ENCODE measurements at regions not wholly inside any gene's neighbourhood (a gene's known extent, or its start where the extent isn't known, plus 50 kb on each side); places are given as distances from the start of the nearest gene placed in this dataset.

- no peaks in the 10 kb centered on the region for H3K79me2 ChIP-seq (replicated peaks; ENCODE audit: insufficient read depth, low read length)
- H3K4me2 ChIP-seq (ENCODE audit: low read length) = no peak overlapping the region
- H3F3A ChIP-seq (ENCODE audit: insufficient read depth, low read length, poor library complexity, severe bottlenecking) = no peaks in the 10 kb centered on the region
- H3K9me2 ChIP-seq (ENCODE audit: insufficient read depth, low read length) = no peaks in the 10 kb centered on the region
- no peak overlapping the region for H2AFZ ChIP-seq (ENCODE audit: low read depth, low read length)
- H3K36me3 ChIP-seq (ENCODE audit: insufficient read depth, low read length) = no peaks in the 10 kb centered on the region
- no peaks in the 10 kb centered on the region for H4K20me1 ChIP-seq (ENCODE audit: insufficient read depth)
- H3K27ac ChIP-seq (ENCODE audit: low read length) = no peak overlapping the region
- H3K4me3 ChIP-seq (ENCODE audit: low read length) = no peak overlapping the region
- no peak for TF ChIP-seq EZH2 (IDR thresholded peaks at IDR 0.05; ENCODE audit: borderline replicate concordance, insufficient read depth, low read length, poor library complexity, severe bottlenecking)
- no peaks in the 10 kb centered on the region for H3K27me3 ChIP-seq (ENCODE audit: insufficient read depth, low read depth, low read length)
- H3K9me3 ChIP-seq (ENCODE audit: low read length) = no peaks in the 10 kb centered on the region
- H3K9ac ChIP-seq (ENCODE audit: low read length) = no peak overlapping the region
Measured at GRCh38 chr3:154522036-154522602, 92.1 kb upstream of the GPR149 start.

GRCh38 chr3:154517404-154517803 is 87.4 kb upstream of the GPR149 start:
- no peaks in the 10 kb centered on the region for H3F3A ChIP-seq (ENCODE audit: insufficient read depth, low read length, poor library complexity, severe bottlenecking)
- no peak overlapping the region for H3K4me3 ChIP-seq (ENCODE audit: low read length)
- no peaks in the 10 kb centered on the region for H3K9me3 ChIP-seq (ENCODE audit: low read length)
- H4K20me1 ChIP-seq (ENCODE audit: insufficient read depth) = no peaks in the 10 kb centered on the region
- no peaks in the 10 kb centered on the region for H3K36me3 ChIP-seq (ENCODE audit: insufficient read depth, low read length)
- H3K9ac ChIP-seq (ENCODE audit: low read length) = no peak overlapping the region
- no peaks in the 10 kb centered on the region for H3K9me2 ChIP-seq (ENCODE audit: insufficient read depth, low read length)
- H3K27ac ChIP-seq (ENCODE audit: low read length) = no peak overlapping the region
- no peaks in the 10 kb centered on the region for H3K27me3 ChIP-seq (ENCODE audit: insufficient read depth, low read depth, low read length)
- H3K4me2 ChIP-seq (ENCODE audit: low read length) = no peak overlapping the region
- TF ChIP-seq MXI1 (conservative IDR thresholded peaks at IDR 0.05; ENCODE audit: poor library complexity, severe bottlenecking) (no peak), CTCF (IDR thresholded peaks at IDR 0.05; ENCODE audit: poor library complexity, severe bottlenecking) (no peak), REST (IDR thresholded peaks at IDR 0.05; ENCODE audit: borderline replicate concordance) (no peak), EZH2 (IDR thresholded peaks at IDR 0.05; ENCODE audit: borderline replicate concordance, insufficient read depth, low read length, poor library complexity, severe bottlenecking) (no peak), EP300 (conservative IDR thresholded peaks at IDR 0.05; ENCODE audit: poor library complexity, severe bottlenecking) (no peak), POLR2AphosphoS5 (IDR thresholded peaks at IDR 0.05) (no peak), RAD21 (conservative IDR thresholded peaks at IDR 0.05) (no peak), SMC3 (conservative IDR thresholded peaks at IDR 0.05; ENCODE audit: poor library complexity) (no peak), TAF1 (IDR thresholded peaks at IDR 0.05; ENCODE audit: low read depth) (no peak)
- no peaks in the 10 kb centered on the region for H3K79me2 ChIP-seq (replicated peaks; ENCODE audit: insufficient read depth, low read length)
- H2AFZ ChIP-seq (ENCODE audit: low read depth, low read length) = no peak overlapping the region

All from neural cell (in vitro differentiated cells).